ENCODE measurements at regions not wholly inside any gene's neighbourhood (a gene's known extent, or its start where the extent isn't known, plus 50 kb on each side); places are given as distances from the start of the nearest gene placed in this dataset.

GRCh38 chr1:222358100-222358499 is 189.8 kb downstream of the HHIPL2 start:
- DNase-seq: no peak

DNA sequence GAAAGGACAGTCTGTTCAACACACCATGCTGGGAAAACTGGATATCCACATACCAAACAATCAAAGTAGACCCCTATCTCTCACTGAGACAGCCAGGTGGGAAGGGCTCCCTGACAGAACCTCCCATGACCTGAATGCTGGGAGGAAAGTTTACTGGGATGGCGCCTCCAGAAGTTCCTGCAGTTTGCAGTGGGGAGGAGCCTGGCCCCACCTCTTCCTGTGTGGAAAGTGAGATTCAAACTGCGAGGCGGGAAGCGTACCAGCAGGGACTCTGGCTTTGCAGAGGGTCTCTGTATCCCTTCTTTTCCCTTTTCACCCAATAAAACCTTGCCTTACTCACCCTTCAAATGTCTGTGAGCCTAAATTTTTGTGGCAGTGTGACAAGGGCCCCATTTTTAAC is 190.7 kb downstream of the HHIPL2 start:
- DNase-seq: no peak

- DNase-seq: no peak
Observed at GRCh38 chr1:222347627-222348026, 200.3 kb downstream of the HHIPL2 start.

GRCh38 chr1:222346955-222347354 is 200.9 kb downstream of the HHIPL2 start:
- DNase-seq: no peak

GRCh38 chr1:222339376-222339947 is 208.4 kb downstream of the HHIPL2 start:
- no peak for DNase-seq

GRCh38 chr1:222335586-222335985 is 212.3 kb downstream of the HHIPL2 start:
- no peak for DNase-seq

DNA sequence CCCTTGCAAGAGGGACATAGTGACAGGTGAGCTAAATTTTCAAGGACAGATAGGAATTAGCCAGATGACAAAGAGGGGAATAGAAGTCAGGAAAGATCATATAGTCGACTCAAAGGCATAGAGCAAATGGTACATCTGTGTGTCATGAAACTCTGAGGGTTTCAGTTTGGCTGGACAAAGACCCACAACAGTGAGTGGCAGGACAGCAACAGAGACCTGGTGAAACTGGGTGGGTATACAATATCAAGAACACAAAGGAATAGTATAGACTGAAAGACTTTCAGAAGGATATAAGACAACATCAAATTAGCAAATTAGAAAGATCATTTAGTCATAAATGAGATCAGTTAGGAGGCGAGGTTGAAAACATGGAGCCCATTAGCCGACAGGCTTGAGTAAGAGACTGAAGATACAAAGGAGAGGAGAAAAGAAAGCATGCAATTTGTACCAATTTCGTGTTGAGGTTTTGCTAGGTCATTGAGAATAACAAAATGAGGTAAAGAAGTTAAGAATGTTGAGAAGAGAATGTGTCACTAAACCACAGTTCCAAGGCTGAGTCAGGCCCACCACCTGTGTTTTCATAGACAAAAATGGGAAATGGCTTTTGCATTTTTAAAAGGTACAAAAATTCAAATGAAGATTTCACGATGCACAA is 213.8 kb downstream of the HHIPL2 start:
- DNase-seq: no peak

DNA sequence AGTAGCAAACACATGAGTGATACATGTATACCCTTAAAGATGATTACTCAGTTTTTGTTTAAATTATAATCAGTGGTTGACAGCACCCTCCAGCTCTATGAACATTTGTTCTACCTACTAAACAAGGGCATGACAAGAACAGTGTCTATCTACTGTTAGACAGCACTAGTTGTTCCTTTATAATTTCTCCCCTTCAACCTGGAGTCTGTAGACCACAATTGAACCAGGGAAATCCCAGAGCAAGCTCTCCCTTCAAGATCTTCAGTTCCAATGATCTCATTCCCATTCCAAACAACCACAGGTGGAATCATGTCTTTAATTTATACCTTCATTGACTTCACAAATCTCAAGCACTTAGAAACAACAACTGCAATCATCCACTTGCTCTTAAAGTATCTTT is 216.1 kb downstream of the HHIPL2 start:
- DNase-seq: no peak

DNA sequence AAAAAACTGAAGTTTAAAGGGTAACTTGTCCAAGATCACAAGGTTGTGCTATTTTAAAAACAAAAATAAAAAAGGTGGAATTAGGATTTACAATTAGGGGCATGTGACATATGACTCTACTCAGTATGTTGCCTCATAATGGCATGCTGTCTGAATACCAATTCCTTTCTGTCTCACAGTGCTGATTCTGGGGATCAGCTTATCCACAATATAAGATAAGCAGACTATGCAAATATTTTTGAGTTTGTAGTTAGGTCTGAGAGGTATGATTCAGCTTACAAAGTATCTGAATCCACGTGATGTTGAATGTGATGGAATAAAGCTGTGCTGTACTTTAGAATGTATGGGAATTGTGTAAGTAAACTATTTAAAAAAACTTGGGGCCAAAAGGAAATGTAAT is 216.6 kb downstream of the HHIPL2 start:
- no peak for DNase-seq

- DNase-seq: no peak
Observed at GRCh38 chr1:222329493-222330045, 218.3 kb downstream of the HHIPL2 start.

- no peak for DNase-seq
Observed at GRCh38 chr1:222326710-222327036, 221.2 kb downstream of the HHIPL2 start.

- DNase-seq: no peak
Observed at GRCh38 chr1:222326006-222326709, 221.7 kb downstream of the HHIPL2 start.

DNA sequence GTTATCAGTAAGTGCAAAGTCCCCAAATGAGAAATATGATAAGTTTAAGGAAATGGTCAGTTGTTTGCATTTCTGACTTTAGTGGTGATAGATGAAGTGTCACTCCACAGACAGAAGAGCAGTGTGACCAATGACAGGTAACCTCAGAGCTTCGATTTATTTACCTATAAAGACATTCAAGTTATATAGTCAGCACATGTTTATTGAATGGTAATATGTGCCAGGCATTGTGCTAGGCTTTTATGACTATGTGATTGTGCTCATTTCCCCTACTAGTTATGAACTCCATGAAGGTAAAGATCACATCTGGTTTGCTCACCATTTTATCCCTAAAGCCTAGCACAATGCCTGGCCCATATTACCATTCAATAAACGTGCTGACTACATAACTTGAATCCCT is 222.4 kb downstream of the HHIPL2 start:
- no peak for DNase-seq

DNA sequence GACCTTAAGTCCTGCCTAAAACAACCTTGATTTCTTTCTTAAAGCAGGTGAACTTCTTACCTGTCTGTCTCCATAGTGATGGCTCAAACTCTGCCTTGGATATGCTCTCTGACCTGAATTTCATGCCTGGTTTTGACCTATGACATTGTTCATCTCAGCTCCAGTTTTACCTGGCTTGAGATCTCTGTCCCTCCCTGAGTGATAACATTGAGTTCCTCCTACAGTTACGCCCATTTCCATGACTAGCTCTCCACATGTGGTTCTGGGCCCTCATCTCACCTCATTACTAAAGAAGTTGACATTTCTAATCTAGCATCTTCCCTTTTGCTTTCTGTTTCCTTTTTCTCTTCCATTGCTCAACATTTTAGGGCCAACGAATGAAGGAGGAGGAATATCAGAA is 233.1 kb downstream of the HHIPL2 start:
- DNase-seq: no peak

- no peak for DNase-seq
Observed at GRCh38 chr1:222310836-222311235, 237.1 kb downstream of the HHIPL2 start.

DNA sequence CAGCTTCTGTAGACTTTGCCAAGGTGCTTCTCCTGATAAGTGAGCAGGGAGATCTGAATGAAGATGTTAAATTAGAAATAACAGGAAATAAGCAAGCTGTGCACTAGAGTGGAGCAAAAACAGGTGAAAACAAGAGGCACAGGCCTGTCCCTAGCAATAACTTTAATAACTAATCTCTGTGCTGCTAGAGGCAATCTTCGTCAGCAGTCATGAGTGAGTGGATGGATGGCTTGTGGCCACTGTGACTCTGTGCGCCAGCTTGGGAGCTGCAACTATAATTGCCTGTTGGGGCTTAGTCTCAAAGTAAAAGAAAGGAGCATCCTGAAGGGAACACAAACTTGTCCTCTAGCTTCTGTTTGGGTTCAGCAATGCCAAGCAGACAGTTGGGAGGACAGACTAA is 240.3 kb downstream of the HHIPL2 start:
- no peak for DNase-seq

DNA sequence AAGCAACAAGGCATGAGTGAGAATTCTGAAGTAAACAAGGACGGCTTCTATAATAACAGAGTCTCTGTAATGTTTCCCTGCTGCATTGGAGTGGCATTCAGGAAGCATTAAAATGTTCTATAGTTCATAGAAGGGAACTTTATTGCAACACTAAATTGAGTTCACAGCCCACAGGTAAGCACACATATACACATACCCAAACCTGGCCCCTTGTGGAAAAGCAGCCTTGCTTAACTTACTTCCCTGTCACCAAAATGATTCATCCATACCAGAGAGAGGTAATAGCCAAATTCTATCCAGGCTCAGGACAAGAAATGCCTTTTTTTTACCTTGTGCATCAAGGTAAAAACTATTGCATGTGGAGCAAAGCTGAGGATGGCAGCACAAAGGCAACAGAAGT is 241.4 kb downstream of the HHIPL2 start:
- DNase-seq: no peak

DNA sequence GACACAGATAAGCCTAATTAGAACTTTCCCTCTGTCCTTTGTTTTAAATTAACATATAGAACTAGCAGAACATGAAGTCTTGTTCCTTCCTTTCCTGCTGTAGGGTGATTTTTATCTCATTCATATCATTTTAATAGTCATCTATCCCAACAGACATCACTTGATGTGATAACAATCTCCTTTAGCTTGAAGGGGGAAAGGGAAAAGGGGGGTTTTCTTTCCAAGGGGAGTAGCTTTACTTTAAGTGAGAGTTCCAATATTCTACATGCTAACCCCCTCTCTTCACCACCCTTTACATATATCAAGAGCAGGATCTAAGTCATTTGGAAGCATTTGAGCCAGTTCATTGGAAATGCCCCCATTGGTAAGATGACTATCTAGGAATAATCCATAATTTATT is 241.9 kb downstream of the HHIPL2 start:
- no peak for DNase-seq

GRCh38 chr1:222301652-222302051 is 246.3 kb downstream of the HHIPL2 start:
- DNase-seq: no peak

- no peak for DNase-seq
Observed at GRCh38 chr1:222299524-222299923, 248.4 kb downstream of the HHIPL2 start.

GRCh38 chr1:222290866-222291265 is 257.0 kb downstream of the HHIPL2 start:
- no peak for DNase-seq

- DNase-seq: no peak
Observed at GRCh38 chr1:222288053-222288452, 259.9 kb downstream of the HHIPL2 start.

DNA sequence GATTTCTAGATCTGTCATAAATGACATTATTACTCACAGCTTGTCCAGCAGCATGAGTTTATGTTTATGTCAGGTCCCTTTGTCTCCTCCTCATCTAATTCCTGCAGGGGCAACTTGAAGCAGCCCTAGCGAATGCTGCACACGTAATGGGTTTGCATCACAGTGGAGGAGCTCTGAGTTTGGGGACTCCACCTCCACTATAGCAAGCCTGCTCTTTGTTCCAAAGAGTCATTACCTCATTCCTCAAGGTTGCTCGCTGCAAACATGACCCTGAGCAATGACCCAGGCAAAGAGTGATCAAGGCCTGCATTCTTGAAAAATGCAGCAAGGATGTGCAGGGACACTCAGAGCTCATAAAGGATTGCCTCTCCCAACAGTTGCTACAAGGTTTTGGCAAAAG is 261.9 kb downstream of the HHIPL2 start:
- no peak for DNase-seq

- DNase-seq: no peak
Observed at GRCh38 chr1:222285526-222285925, 262.4 kb downstream of the HHIPL2 start.
